ENCODE measurements at regions not wholly inside any gene's neighbourhood (a gene's known extent, or its start where the extent isn't known, plus 50 kb on each side); places are given as distances from the start of the nearest gene placed in this dataset.
"Not testable (repeated sequence)": the region's sequence is repeated elsewhere in the genome, so short reads cannot be mapped to it uniquely, and the experiment has no call there.

DNA sequence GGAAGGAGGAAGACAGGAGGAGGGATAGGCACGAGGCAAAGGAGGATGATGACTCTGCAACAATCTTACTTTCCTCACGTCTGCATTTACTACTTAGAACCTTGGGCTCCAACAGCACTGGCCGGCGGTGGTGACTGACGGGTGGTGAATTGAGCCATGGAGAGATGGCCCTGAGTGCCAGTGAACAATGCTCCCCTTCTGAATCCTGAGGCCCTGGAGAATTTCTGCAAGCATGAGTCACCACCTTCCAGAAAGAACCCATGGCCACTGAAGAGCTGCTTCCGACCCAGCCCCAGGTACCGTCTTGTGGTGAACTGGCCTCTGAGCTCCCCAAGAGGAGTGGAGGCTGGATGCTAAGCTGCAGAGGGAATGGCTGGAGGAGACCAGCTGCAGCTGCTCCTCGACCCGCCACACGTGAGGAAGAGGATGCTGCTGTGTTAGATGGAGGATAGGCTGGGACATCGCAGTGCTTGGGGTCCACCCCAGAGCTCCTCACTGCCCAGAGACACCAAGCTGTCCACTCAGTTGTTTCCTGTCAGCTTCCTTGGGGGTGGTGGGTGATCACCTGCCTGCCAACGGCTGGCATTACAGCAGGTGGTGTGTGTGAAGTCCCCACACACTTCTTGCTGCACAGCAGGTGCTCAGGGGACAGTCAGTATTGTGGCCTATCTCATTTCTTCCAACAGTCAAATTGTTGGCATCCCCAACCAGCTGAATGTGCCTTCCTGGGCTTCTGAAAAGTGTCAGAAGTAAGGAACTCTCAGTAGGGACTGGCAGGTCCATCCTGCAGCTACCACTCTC is 186.5 kb upstream of the ID2 start:
- DNase-seq (ENCODE audit: low read depth in 2 of 2, low spot score in 1 of 2) = no peak

DNA sequence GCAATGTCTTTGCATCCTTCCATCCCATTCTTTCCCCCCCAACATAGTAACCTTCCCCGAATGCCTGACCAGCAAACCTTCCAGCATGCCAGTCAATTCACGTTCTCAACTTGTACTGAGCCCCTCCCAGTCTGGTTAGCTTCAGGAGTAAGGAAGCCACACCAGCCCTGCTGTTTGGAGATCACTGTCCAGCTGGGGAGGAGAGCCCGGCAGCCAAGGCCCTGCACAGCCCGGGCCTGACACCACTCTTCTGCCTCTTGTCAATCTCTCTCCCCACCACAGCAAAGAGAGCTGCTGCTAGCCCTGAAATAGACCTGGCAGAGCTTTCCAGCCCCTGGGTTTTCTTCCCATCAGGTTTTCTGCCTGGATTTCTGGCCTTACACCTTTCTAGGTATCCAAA is 185.8 kb upstream of the ID2 start:
- no peak for DNase-seq (ENCODE audit: low read depth in 2 of 2, low spot score in 1 of 2)

DNA sequence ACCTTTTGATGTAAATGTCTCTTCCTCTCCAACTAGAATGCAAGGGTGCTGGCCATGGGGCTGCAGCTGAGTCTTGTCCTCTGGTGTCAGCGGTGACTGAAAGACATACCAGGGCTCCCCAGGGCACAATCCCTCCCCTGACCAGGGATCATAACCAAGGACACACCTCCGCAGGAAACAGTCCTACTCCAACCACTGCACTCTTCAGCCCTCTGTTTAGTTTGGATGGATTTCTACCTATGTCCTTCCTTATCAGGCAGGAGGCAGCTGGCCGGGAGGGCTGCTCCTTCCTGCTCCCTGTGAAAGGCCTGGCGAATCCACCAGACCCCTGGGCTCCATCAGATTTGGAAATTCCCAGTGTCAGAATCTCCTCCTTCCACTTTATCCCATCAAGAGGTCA is 185.2 kb upstream of the ID2 start:
- no peak for DNase-seq (ENCODE audit: low read depth in 2 of 2, low spot score in 1 of 2)

DNA sequence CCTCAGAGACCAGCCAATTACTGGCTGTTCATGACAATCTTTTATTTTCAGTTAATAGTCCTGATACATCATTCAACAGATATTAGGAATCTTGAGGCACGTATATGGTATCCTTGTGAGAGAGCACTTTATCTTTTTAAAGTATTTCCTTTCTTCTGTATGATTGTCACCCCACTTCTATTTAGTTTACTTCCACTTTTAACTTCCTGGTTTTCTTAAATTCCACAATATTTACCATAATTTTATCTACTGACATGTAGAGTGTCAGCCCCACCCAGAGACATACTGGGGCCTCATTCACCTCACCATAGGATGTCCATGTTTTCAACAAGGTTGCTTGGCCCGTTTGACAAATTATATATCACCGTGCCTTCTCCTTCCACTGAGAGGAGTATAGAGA is 182.9 kb upstream of the ID2 start:
- no peak for DNase-seq (ENCODE audit: low read depth in 2 of 2, low spot score in 1 of 2)

DNA sequence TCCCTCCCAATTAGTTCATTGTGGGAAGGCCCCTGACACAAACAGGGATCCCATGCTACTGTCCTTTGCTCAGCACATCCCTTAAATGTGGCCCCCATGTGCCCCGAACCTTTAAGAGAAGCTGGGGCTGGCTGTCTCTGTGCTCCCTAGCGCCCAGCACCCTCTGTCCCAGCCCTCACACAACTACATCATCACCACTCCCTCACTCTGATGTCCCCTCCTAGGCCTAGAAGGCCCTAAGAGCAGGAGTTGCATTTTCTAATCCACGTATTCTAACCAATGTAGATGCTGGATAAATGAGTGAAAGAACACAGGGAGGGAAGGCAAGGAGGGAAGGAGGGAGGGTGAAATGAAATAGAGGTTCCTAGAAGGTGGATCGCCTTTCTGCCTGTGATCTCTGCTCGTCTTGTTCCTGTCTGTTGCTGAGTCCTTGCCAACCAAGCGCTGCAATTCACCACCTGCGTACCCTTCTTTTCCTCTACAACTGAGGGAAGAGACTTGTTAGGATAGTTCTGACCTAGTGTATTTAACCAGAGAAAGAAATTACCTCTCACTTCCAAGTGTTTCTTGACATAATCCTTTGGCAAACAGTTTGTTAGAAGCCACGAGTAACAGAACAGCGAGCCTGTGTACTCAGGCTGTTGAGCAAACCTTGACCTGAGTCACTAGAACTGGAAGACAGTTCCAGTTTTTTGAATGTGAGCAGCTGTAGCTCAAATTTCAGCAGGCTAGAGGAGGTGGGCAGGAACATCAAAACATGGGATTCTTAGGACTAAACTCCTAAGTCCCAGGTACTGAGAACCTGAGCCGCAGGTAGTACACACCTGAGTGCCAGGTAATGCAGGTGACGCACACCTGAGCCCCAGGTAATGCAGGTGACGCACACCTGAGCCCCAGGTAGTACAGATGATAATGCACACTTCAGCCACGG is 181.5 kb upstream of the ID2 start:
- DNase-seq (ENCODE audit: low read depth in 2 of 2, low spot score in 1 of 2) = no peak

DNA sequence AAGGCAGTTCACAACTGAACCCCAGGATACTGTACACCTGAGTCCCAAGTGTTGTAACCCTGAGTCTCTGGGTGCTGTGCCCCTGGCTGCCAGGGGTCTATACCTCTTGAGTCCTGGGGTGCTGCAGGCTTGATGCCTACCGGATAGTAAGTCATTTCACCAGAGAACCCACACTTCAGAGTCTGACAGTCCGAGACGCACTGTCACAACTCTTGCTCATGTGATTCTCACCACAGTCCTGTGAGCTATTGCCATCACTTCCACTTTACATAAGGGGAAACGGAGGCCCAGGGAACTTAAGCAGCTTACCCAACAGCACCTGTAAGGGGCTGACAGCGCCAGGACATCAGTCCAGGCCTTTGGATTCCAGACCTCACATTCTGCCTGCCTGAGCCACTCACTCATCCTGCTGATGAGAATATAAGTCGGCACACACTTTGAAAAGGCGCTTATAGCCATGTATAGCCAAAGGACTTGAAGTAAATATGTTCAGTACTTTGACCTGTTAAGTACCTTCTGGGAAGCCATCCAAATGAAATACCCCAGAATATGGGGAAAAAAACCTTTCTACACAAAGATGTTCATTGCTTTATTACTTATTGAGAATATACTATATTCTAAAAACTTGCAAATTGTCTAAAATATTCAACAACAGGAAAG is 180.7 kb upstream of the ID2 start:
- DNase-seq (ENCODE audit: low read depth in 2 of 2, low spot score in 1 of 2) = no peak

DNA sequence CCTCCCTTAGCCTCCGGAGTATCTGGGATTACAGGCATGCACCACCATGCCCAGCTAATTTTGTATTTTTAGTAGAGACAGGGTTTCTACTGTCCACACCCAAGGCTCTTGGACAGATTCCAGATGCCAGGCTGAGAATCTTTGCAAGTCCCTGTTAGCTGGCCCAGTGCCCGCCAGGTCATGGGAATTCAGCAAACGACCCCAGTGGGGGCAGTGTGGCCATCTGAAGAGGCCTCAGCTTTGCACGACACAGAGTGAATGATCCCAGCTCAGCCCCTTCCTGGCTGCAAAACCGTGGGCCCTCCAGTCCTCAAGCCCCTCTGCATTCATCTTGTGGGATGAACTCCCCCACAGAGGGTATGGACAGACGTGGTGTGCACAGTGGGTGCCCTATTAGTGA is 179.5 kb upstream of the ID2 start:
- DNase-seq (ENCODE audit: low read depth in 2 of 2, low spot score in 1 of 2) = no peak

DNA sequence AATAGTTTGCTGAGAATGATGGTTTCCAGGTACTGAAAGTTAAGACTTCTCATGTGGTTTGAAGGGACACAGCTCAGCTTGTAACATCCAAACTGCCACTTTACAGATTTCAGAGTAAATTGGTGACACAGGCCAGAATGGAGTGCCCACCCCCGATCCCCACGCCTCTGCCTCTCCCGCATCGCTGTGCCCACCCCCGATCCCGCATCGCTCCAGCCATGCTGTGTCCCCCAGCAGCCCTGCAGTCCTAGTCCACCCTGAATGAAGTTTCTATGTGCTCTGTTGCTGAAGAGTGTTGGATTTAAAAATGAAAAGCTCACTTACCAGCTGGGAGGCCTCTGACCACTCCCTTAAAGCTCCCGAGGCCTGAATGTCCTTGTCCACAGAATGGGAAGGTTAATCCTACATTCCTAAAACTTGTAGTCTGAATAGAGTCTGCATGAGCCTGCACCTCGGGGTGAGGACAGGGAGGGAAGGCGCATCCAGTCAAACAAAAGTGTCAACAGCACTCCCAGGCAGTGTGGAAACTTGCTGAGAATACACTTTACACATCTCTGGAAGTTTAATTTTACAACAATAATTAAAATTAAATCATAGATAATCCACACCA is 176.4 kb upstream of the ID2 start:
- DNase-seq (ENCODE audit: low read depth in 2 of 2, low spot score in 1 of 2) = no peak

DNA sequence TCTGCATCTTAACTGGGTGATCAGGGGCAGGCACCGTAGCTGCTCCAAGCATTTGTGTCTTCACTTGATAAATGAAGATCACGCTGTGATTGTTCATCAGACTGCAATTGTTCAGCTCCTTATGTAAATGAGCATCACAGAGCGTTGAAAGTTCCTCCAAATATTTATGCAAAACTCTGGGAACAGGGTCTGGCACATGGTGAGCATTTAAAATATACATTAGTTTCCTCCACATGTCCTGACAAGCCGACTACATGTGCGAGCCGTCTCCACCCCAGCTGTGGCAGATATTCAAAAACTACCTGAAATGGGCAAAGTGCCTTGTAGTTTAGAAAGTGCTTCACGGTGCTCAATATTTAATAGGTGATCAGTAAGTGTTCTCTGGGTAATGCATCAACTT is 175.1 kb upstream of the ID2 start:
- no peak for DNase-seq (ENCODE audit: low read depth in 2 of 2, low spot score in 1 of 2)

DNA sequence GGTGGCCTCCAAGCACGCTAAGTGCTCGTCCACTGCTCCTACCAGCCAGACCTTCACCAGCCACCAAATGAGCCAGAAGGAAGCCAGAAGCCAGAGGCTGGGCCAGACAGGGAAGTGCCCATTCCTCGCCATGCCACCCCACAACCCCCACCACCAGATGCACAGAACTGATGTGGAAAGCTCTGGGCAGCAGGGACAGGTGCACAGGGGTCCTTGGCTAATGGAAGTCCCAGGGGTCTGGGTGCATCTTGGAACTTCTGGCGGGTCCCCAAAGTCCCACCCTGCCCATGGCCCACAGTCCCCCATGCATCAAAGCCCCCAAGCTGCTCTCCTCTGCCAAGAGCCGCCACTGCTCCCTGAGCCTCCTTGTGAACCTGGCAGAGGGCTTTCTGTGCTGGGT is 173.1 kb upstream of the ID2 start:
- no peak for DNase-seq (ENCODE audit: low read depth in 2 of 2, low spot score in 1 of 2)

DNA sequence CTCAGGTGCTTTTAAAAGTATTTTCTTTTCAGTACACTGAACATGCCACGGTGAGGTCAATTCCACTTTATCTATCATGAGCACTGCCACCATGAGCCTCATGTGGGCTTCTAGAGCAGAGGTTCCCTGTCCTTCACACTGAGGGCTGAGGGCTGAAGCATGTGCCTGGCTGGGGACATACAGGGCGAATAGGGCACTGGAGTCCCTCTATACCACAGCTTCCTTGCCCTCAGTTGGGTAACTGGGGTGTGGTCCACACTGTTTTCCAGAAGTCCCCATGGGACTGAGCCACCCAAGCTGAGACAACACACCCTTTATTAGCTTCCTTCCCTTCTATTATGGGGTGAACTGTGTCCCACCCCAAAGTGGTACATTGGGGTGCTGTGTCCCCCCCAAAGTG is 172.2 kb upstream of the ID2 start:
- no peak for DNase-seq (ENCODE audit: low read depth in 2 of 2, low spot score in 1 of 2)

DNA sequence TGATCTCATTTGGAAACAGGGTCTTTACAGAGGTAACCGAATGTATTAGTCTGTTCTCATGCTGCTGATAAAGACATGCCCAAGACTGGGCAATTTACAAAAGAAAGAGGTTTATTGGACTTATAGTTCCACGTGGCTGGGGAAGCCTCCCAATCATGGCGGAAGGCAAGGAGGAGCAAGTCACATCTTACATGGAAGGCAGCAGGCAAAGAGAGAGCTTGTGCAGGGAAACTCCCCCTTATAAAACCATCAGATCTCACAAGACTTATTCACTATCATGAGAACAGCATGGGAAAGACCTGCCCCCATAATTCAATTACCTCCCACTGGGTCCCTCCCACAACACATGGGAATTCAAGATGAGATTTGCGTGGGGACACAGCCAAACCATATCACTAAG is 171.8 kb upstream of the ID2 start:
- DNase-seq (ENCODE audit: low read depth in 2 of 2, low spot score in 1 of 2) = not testable (repeated sequence)

DNA sequence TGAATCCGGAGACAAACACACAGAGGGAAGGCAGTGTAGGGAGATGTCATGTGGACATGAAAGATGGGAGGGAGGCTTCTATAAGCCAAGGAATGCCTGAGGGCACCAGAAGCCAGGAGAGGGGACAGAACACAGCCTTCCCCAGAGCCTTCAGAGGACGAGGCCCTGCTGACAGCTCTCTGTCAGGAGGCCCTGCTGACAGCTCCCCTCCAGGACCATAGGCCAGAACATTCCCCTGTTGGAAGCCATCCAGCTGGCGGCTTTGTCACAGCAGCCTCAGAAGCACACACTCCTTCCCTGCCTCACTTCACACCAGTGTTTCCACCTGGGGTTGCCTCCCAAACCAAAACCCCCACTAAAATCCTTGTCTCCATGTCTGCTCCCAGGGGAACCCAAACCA is 171.3 kb upstream of the ID2 start:
- DNase-seq (ENCODE audit: low read depth in 2 of 2, low spot score in 1 of 2) = no peak

DNA sequence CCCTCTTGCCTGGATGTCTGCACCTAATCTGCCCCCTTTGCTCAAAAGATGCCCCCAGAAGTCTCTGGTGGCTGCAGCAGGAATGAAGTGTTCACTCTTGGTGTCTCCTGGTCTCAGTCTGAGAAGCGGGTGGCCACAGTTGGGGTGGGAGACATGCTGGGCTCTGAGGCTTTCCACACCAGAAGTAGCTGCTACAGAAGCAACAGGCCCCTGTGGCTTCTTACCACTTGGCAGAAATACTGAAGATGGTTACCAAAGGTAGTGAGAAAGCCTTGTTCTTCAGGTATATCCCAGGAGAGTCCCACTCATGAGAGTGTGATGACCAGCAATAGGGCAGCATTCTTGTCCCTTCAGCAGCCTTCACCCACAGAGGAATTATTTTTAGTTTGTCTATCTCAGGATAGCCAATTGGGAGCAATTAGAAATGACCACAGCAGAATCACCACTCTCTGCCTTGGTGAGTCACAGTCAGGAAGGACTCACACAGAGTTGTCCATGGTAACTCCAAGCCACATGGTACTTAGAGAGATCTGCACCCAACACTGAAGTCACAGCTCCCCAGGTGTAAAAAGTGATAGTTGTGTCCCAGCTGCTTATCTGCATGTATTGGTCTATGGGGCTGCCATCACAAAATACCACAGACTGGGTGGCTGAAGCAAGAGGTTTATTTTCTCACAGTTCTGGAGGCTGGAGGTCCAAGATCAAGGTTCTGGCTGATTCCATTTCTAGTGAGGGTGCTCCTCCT is 169.8 kb upstream of the ID2 start:
- DNase-seq (ENCODE audit: low read depth in 2 of 2, low spot score in 1 of 2) = no peak

DNA sequence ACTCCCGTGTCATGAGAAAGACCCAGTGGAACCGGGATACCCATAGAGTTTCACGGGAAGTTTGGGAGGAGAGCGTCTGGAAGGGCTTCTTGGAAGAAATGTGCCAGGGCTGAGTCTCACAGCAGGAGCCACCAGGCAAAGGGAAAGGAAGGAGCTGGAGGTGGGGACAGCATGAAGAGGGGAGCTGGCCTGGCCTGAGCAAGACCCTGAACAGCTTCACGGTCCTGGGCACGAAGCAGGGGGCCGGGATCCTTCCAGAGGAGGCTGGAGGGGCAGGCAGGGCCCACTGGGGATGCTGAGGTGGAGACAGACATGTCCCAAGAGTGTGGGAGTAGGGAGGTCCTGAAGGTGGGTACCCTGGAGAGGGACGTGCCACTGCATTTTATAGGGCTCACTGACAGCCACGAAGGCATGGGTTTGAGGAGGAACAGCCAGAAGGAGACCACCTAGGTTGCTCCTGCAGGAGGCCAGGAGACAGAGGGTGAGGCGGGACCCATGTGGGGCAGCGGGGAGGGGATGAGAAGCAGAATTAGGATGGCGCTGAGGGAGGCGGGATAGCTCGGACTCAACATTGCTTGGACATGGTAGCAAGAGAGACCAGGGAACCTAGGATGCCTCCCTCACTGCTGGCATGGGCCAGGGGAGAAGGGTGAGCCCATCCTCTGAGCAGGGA is 168.1 kb upstream of the ID2 start:
- no peak for DNase-seq (ENCODE audit: low read depth in 2 of 2, low spot score in 1 of 2)

DNA sequence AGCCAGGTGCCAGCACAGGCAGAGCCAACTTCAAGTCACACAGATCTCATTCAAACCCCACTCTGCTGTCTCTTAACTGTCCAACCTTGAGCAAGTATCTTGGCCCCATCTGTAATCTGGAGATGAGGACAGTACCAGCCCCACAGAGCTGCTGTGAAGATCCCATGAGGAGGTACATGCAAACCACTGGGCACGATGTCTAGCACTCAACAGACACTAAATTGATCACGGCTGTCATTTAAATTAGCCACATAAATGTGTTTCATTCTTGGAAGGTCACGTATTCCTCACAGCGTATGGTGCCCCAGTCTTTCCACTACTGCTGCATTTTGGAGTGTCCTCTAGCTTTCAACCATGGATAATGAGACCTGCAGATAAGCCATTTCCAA is 167.6 kb upstream of the ID2 start:
- no peak for DNase-seq (ENCODE audit: low read depth in 2 of 2, low spot score in 1 of 2)

DNA sequence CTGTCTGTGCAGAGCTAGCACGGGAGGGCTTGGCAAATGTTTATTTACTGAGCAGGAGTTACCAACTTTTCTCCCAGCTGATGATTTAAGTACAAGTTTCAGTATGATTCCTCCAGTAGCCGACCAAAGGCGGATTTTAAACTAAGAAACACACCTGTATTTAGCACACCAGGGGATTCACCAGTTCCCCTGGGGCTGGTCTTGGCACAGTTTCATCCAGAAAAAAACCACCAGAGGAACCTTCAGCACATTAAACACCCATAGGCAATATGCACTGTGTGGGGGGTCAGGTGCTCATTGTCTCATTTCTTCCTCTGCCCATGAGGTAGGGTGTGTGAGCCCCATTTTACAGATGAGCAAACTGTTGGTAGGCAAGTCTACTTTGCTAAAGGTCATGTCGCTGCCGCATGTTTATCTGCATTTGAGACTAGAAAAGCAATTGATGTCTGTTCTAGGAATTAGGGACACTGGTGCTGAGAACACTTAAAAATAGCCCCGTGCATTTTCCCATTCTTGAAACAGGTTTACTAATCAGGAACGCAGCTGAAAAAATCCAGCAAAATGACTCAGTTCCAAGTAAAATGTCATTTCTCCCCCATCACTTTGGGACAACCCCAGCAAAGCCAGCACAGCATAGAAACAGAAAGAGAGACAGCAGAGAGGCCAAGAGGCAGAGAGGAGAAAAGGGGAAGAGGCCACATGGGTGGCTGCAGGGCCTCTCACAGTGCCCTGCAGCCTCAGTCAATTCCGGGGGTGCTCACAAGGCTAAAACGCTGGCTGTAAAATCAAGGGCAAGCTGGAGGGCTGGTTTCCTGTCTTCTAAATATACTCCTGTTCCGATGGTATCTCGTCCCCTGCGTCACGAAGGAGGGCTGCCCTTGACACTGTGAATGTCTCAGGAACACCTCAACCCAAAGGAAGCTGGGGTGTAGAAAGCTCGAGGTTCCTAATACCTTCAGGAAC is 166.8 kb upstream of the ID2 start:
- peak in 1 of 2 donors; percentile 25 for DNase-seq (ENCODE audit: low read depth in 2 of 2, low spot score in 1 of 2)

DNA sequence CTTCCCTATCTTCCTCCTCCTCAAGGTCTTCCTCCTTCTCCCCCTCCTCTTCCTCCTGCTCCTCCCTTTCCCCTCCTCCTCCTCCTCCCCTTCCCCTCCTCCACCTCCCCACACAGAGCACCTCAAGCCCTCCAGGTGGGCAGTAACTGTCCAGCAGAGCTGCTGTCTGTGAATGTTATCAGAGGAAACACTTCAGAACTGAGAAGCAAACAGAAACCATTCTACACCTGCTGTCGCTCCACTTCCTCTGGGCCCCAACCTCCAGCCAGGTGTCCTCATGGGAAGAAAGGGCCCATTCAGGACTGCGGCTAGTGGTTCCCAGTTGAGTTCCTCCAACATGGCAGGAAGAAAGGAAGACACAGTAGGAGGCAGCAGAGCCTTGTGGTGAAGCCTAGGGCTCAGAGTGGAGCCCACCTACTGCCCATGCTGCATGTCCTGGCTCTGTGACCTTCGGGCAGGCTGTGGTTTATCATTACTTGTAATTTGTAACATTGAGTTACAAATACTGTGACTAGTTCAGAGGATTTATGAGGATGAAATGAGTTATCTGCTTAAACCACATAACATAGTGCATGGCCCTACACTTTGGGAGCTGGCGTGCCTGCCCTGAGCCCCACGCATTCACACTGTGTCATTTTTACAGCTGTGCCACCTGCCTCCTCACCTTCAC is 165.9 kb upstream of the ID2 start:
- DNase-seq (ENCODE audit: low read depth in 2 of 2, low spot score in 1 of 2) = no peak
